ENCODE measurements at regions not wholly inside any gene's neighbourhood (a gene's known extent, or its start where the extent isn't known, plus 50 kb on each side); places are given as distances from the start of the nearest gene placed in this dataset.

- TF ChIP-seq CTCF (IDR thresholded peaks at IDR 0.05) = no peak
- H3K27me3 ChIP-seq = no peaks in the 10 kb centered on the region
- intact Hi-C loops (cut with DNase I; ENCODE audit: low total_unique reads) = no loop called here
- no peaks in the 10 kb centered on the region for H3K9me3 ChIP-seq
- no peaks in the 10 kb centered on the region for H3K4me1 ChIP-seq
- H3K36me3 ChIP-seq = no peaks in the 10 kb centered on the region
- H3K27ac ChIP-seq = no peak overlapping the region
- no peak for DNase-seq
- H3K4me3 ChIP-seq = no peak overlapping the region
Observed at GRCh38 chr4:104385713-104386112, 109.0 kb downstream of the CXXC4 start.

- no peak for TF ChIP-seq CTCF (IDR thresholded peaks at IDR 0.05)
- no peaks in the 10 kb centered on the region for H3K4me1 ChIP-seq
- H3K27me3 ChIP-seq = no peaks in the 10 kb centered on the region
- no peak overlapping the region for H3K4me3 ChIP-seq
- intact Hi-C loops (cut with DNase I; ENCODE audit: low total_unique reads) = no loop called here
- H3K36me3 ChIP-seq = no peaks in the 10 kb centered on the region
- DNase-seq = no peak
- H3K9me3 ChIP-seq = no peaks in the 10 kb centered on the region
- H3K27ac ChIP-seq = no peak overlapping the region
Observed at GRCh38 chr4:104382961-104383360, 111.7 kb downstream of the CXXC4 start.

- H3K27ac ChIP-seq = no peak overlapping the region
- no peaks in the 10 kb centered on the region for H3K27me3 ChIP-seq
- H3K4me3 ChIP-seq = no peak overlapping the region
- no peaks in the 10 kb centered on the region for H3K9me3 ChIP-seq
- intact Hi-C loops (cut with DNase I; ENCODE audit: low total_unique reads) = no loop called here
- DNase-seq = no peak
- TF ChIP-seq CTCF (IDR thresholded peaks at IDR 0.05) = no peak
- H3K4me1 ChIP-seq = no peaks in the 10 kb centered on the region
- no peaks in the 10 kb centered on the region for H3K36me3 ChIP-seq
Observed at GRCh38 chr4:104381729-104382128, 113.0 kb downstream of the CXXC4 start.

GRCh38 chr4:104365618-104366017 lies 129.1 kb downstream of the CXXC4 start:
- intact Hi-C loops (cut with DNase I; ENCODE audit: low total_unique reads) = no loop called here
- no peak overlapping the region for H3K4me3 ChIP-seq

GRCh38 chr4:104353481-104353880 lies 141.2 kb downstream of the CXXC4 start:
- H3K27me3 ChIP-seq = no peaks in the 10 kb centered on the region
- H3K4me1 ChIP-seq = no peaks in the 10 kb centered on the region
- no peak overlapping the region for H3K27ac ChIP-seq
- peaks cover 0 to 29% (median 20%) of the 10 kb centered on the region in 3 donors for H3K9me3 ChIP-seq
- intact Hi-C loops (cut with DNase I; ENCODE audit: low total_unique reads) = no loop called here
- TF ChIP-seq CTCF (IDR thresholded peaks at IDR 0.05) = no peak
- no peak for DNase-seq
- no peaks in the 10 kb centered on the region for H3K36me3 ChIP-seq
- no peak overlapping the region for H3K4me3 ChIP-seq

More at GRCh38 chr4:104365618-104366017, 129.1 kb downstream of the CXXC4 start:
- no peaks in the 10 kb centered on the region for H3K36me3 ChIP-seq
- no peak overlapping the region for H3K27ac ChIP-seq
- no peaks in the 10 kb centered on the region for H3K4me1 ChIP-seq
- TF ChIP-seq CTCF (IDR thresholded peaks at IDR 0.05) = no peak
- no peak for DNase-seq
- no peaks in the 10 kb centered on the region for H3K27me3 ChIP-seq
- no peaks in the 10 kb centered on the region for H3K9me3 ChIP-seq

GRCh38 chr4:104352211-104352610 lies 142.5 kb downstream of the CXXC4 start:
- H3K4me3 ChIP-seq = no peak overlapping the region
- TF ChIP-seq CTCF (IDR thresholded peaks at IDR 0.05) = no peak
- intact Hi-C loops (cut with DNase I; ENCODE audit: low total_unique reads) = no loop called here

More at GRCh38 chr4:104352211-104352610, 142.5 kb downstream of the CXXC4 start:
- no peaks in the 10 kb centered on the region for H3K4me1 ChIP-seq
- no peak for DNase-seq
- H3K36me3 ChIP-seq = no peaks in the 10 kb centered on the region
- H3K27me3 ChIP-seq = no peaks in the 10 kb centered on the region
- H3K9me3 ChIP-seq = peaks cover 0 to 29% (median 20%) of the 10 kb centered on the region in 3 donors
- no peak overlapping the region for H3K27ac ChIP-seq

Measured in tibial artery (tissue), 4 donors.